ENCODE measurements at regions not wholly inside any gene's neighbourhood (a gene's known extent, or its start where the extent isn't known, plus 50 kb on each side); places are given as distances from the start of the nearest gene placed in this dataset.

DNA sequence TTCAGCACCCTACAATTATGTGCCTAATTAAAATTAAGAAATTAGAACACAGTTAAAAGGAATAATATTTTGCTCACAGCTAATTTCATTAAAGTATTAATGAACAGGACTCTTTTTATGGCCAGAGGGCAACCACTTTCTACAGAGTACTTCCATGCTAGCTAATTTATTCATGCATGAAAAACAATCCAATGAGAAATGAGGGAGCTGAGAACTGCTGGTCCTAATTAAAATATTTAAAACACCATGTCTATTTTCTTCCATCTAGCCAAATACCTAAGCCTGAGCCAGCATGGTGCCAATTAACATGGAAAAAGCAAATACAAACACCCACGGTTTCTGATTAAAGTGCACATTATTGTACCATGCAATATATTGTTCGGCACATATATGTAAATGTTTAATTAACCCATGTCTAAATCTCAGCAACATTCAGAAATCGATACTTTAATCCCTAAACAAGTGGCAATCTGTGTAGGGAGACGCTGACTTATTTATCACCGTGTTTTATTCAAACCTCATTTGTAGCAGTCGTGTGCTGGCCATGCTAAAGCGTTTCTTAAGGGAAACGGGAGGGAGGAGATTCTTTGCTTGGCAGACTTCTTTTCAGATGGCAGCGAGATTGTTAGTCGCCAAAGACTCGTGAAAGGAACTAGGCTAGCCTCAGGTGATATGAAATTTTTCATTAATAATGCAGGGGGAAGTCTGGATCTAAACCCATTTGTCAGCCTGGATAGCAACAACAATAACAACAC is 193.5 kb downstream of the ANXA2 start:
- TF ChIP-seq, protein P1, sequence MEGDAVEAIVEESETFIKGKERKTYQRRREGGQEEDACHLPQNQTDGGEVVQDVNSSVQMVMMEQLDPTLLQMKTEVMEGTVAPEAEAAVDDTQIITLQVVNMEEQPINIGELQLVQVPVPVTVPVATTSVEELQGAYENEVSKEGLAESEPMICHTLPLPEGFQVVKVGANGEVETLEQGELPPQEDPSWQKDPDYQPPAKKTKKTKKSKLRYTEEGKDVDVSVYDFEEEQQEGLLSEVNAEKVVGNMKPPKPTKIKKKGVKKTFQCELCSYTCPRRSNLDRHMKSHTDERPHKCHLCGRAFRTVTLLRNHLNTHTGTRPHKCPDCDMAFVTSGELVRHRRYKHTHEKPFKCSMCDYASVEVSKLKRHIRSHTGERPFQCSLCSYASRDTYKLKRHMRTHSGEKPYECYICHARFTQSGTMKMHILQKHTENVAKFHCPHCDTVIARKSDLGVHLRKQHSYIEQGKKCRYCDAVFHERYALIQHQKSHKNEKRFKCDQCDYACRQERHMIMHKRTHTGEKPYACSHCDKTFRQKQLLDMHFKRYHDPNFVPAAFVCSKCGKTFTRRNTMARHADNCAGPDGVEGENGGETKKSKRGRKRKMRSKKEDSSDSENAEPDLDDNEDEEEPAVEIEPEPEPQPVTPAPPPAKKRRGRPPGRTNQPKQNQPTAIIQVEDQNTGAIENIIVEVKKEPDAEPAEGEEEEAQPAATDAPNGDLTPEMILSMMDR (conservative IDR thresholded peaks at IDR 0.05; ENCODE audit: low read length) = no peak
- no peak for TF ChIP-seq EZH2phosphoT487 (IDR thresholded peaks at IDR 0.05; ENCODE audit: borderline replicate concordance)

Measured in Loucy (cell line).